WTC11 (cell line): ENCODE measurements at regions not wholly inside any gene's neighbourhood (a gene's known extent, or its start where the extent isn't known, plus 50 kb on each side); places are given as distances from the start of the nearest gene placed in this dataset.

Experiments used
- ATAC-seq: fragments of 200-7000 bp; cut with Tn5 transposase; 2 replicates; pipeline ENCODE4 v1.10.0; 2021; ENCODE audit warnings: mild to moderate bottlenecking, moderate library complexity
- CTCF ChIA-PET: fragments of 300-600 bp; sonication (Branson Sonifier 250); formaldehyde crosslinking; loops from one replicate; lab custom pipeline; 2021; ENCODE audit warnings: antibody characterized with exemption; lab: Charles Lee
- POLR2A ChIA-PET: fragments of 350-600 bp; sonication (Branson Sonifier 250); formaldehyde crosslinking; loops from one replicate; lab custom pipeline; 2021; ENCODE audit warnings: antibody characterized with exemption; lab: Charles Lee
- DNase-seq: peaks from one replicate; pipeline ENCODE4 v3.0.0; 2021; ENCODE audit warnings: low spot score
- H3K27ac Mint-ChIP-seq: 2 replicates; pipeline ENCODE4 v1.8.0; 2021; ENCODE audit warnings: mixed read lengths
- H3K27me3 Mint-ChIP-seq: 2 replicates; pipeline ENCODE4 v1.8.0; 2021; ENCODE audit warnings: low read depth, mild to moderate bottlenecking, moderate library complexity, mixed read lengths
- H3K36me3 Mint-ChIP-seq: 2 replicates; pipeline ENCODE4 v1.8.0; 2021; ENCODE audit warnings: mixed read lengths
- H3K4me1 Mint-ChIP-seq: 2 replicates; pipeline ENCODE4 v1.8.0; 2022; ENCODE audit warnings: mixed read lengths
- H3K4me3 Mint-ChIP-seq: 2 replicates; pipeline ENCODE4 v1.8.0; 2021; ENCODE audit warnings: mild to moderate bottlenecking, moderate library complexity, mixed read lengths
- H3K9me3 Mint-ChIP-seq: 2 replicates; pipeline ENCODE4 v1.8.0; 2021; ENCODE audit warnings: mixed read lengths
- ATF1 ChIP-seq: sonication (generic); formaldehyde crosslinking; IDR thresholded peaks from 2 replicates; pipeline ENCODE4 v1.8.1; 2023; ENCODE audit warnings: mild to moderate bottlenecking, moderate library complexity, missing genetic modification reagents
- CBFB ChIP-seq: sonication (generic); formaldehyde crosslinking; IDR thresholded peaks from 2 replicates; pipeline ENCODE4 v1.8.1; 2022; ENCODE audit warnings: mild to moderate bottlenecking, low read depth, missing genetic modification reagents
- E2F5 ChIP-seq: sonication (generic); formaldehyde crosslinking; IDR thresholded peaks from 2 replicates; pipeline ENCODE4 v1.8.1; 2022; ENCODE audit warnings: mild to moderate bottlenecking, moderate library complexity, missing genetic modification reagents
- ELF4 ChIP-seq: sonication (generic); formaldehyde crosslinking; IDR thresholded peaks from 2 replicates; pipeline ENCODE4 v1.8.1; 2022; ENCODE audit warnings: low read depth, mild to moderate bottlenecking, moderate library complexity, missing genetic modification reagents
- FOXJ3 ChIP-seq: sonication (generic); formaldehyde crosslinking; IDR thresholded peaks from 2 replicates; pipeline ENCODE4 v1.9.0; 2021; ENCODE audit warnings: missing genetic modification reagents, mild to moderate bottlenecking, borderline replicate concordance
- FOXK1 ChIP-seq: sonication (generic); formaldehyde crosslinking; IDR thresholded peaks from 2 replicates; pipeline ENCODE4 v1.8.0; 2022; ENCODE audit warnings: mild to moderate bottlenecking, moderate library complexity, missing genetic modification reagents
- FOXP4 ChIP-seq: sonication (generic); formaldehyde crosslinking; IDR thresholded peaks from 2 replicates; pipeline ENCODE4 v1.8.0; 2022; ENCODE audit warnings: mild to moderate bottlenecking, missing genetic modification reagents
- HMGA2 ChIP-seq: fragments of 250-450 bp; sonication (Bioruptor Pico); IDR thresholded peaks from 2 replicates; pipeline ENCODE4 v1.4.0; 2021; ENCODE audit warnings: mild to moderate bottlenecking, moderate library complexity
- IRF2 ChIP-seq: sonication (generic); formaldehyde crosslinking; IDR thresholded peaks from 2 replicates; pipeline ENCODE4 v1.8.0; 2022; ENCODE audit warnings: low read depth, missing genetic modification reagents, borderline replicate concordance
- JAZF1 ChIP-seq: fragments of 250-450 bp; sonication (Bioruptor Pico); IDR thresholded peaks from 2 replicates; pipeline ENCODE4 v1.9.0; 2021; ENCODE audit warnings: moderate library complexity, mild to moderate bottlenecking, inconsistent platforms
- RORB ChIP-seq: fragments of 250-450 bp; sonication (Bioruptor Pico); IDR thresholded peaks from 2 replicates; pipeline ENCODE4 v1.9.0; 2021; ENCODE audit warnings: mild to moderate bottlenecking
- SOX15 ChIP-seq: fragments of 250-450 bp; sonication (Bioruptor Pico); IDR thresholded peaks from 2 replicates; pipeline ENCODE4 v1.9.0; 2021; ENCODE audit warnings: mild to moderate bottlenecking
- TP53 ChIP-seq: sonication (generic); formaldehyde crosslinking; IDR thresholded peaks from 2 replicates; pipeline ENCODE4 v1.8.1; 2023; ENCODE audit warnings: mild to moderate bottlenecking, missing genetic modification reagents
- ZBTB21 ChIP-seq: sonication (generic); formaldehyde crosslinking; IDR thresholded peaks from 2 replicates; pipeline ENCODE4 v1.8.1; 2023; ENCODE audit warnings: mild to moderate bottlenecking, missing genetic modification reagents, borderline replicate concordance
- ZBTB43 ChIP-seq: sonication (generic); formaldehyde crosslinking; IDR thresholded peaks from 2 replicates; pipeline ENCODE4 v1.8.1; 2023; ENCODE audit warnings: mild to moderate bottlenecking, missing genetic modification reagents
- ZNF263 ChIP-seq: sonication (generic); formaldehyde crosslinking; IDR thresholded peaks from 2 replicates; pipeline ENCODE4 v1.8.1; 2022; ENCODE audit warnings: low read depth, mild to moderate bottlenecking, moderate library complexity, missing genetic modification reagents
- ZNF281 ChIP-seq: sonication (generic); formaldehyde crosslinking; IDR thresholded peaks from 2 replicates; pipeline ENCODE4 v1.8.0; 2023; ENCODE audit warnings: mild to moderate bottlenecking, missing genetic modification reagents
- ZNF317 ChIP-seq: sonication (generic); formaldehyde crosslinking; IDR thresholded peaks from 2 replicates; pipeline ENCODE4 v1.8.1; 2023; ENCODE audit warnings: low read depth, mild to moderate bottlenecking, moderate library complexity, missing genetic modification reagents, borderline replicate concordance
- TF ChIP-seq, protein P1 (sequence below): sonication (generic); formaldehyde crosslinking; IDR thresholded peaks from 2 replicates; pipeline ENCODE4 v1.8.1; 2023; ENCODE audit warnings: mild to moderate bottlenecking, moderate library complexity, missing genetic modification reagents
- TF ChIP-seq, protein P2 (sequence below): sonication (generic); formaldehyde crosslinking; IDR thresholded peaks from 2 replicates; pipeline ENCODE4 v1.8.0; 2022; ENCODE audit warnings: mild to moderate bottlenecking, missing genetic modification reagents

- no peaks in the 10 kb centered on the region; the same call in none of the 2 replicates for H3K27me3 Mint-ChIP-seq
- ATAC-seq (no peak), DNase-seq (no peak)
- no peak overlapping the region for H3K27ac Mint-ChIP-seq
- TF ChIP-seq, protein P1, sequence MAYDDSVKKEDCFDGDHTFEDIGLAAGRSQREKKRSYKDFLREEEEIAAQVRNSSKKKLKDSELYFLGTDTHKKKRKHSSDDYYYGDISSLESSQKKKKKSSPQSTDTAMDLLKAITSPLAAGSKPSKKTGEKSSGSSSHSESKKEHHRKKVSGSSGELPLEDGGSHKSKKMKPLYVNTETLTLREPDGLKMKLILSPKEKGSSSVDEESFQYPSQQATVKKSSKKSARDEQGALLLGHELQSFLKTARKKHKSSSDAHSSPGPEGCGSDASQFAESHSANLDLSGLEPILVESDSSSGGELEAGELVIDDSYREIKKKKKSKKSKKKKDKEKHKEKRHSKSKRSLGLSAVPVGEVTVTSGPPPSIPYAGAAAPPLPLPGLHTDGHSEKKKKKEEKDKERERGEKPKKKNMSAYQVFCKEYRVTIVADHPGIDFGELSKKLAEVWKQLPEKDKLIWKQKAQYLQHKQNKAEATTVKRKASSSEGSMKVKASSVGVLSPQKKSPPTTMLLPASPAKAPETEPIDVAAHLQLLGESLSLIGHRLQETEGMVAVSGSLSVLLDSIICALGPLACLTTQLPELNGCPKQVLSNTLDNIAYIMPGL (CRISPR knock-in tag) = no peak
- TF ChIP-seq IRF2 (CRISPR knock-in tag) (no peak), SOX15 (no peak), JAZF1 (CRISPR knock-in tag) (no peak), ZNF263 (CRISPR knock-in tag) (no peak), ELF4 (no peak), ZNF281 (CRISPR knock-in tag) (no peak), ATF1 (CRISPR knock-in tag) (no peak), FOXJ3 (no peak), CBFB (no peak), E2F5 (CRISPR knock-in tag) (no peak), FOXK1 (CRISPR knock-in tag) (no peak), ZBTB21 (CRISPR knock-in tag) (no peak), TP53 (CRISPR knock-in tag) (no peak), HMGA2 (no peak), RORB (CRISPR knock-in tag) (no peak), ZNF317 (CRISPR knock-in tag) (no peak), FOXP4 (CRISPR knock-in tag) (no peak), ZBTB43 (CRISPR knock-in tag) (no peak)
- TF ChIP-seq, protein P2, sequence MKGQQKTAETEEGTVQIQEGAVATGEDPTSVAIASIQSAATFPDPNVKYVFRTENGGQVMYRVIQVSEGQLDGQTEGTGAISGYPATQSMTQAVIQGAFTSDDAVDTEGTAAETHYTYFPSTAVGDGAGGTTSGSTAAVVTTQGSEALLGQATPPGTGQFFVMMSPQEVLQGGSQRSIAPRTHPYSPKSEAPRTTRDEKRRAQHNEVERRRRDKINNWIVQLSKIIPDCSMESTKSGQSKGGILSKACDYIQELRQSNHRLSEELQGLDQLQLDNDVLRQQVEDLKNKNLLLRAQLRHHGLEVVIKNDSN (CRISPR knock-in tag) = no peak
- no peak overlapping the region for H3K4me3 Mint-ChIP-seq
- ChIA-PET POLR2A (no interaction called here), CTCF (interaction anchor here (1.1 to 1.5 kb wide), 4 partner anchors 25 to 415 kb away, joined by 3 to 6 read pairs (median 4); no protein-coding TSS in a partner anchor)
- peaks cover 3% of the 10 kb centered on the region; the same call in 1 of the 2 replicates for H3K36me3 Mint-ChIP-seq
- H3K4me1 Mint-ChIP-seq = peaks cover 20% of the 10 kb centered on the region
- peaks cover 13% of the 10 kb centered on the region for H3K9me3 Mint-ChIP-seq
Measured at GRCh38 chr2:237157780-237158102, 72.1 kb downstream of the COPS8 start.
